ENCODE measurements at regions not wholly inside any gene's neighbourhood (a gene's known extent, or its start where the extent isn't known, plus 50 kb on each side); places are given as distances from the start of the nearest gene placed in this dataset.

- no peak for TF ChIP-seq POLR2A (IDR thresholded peaks at IDR 0.05; ENCODE audit: extremely low read depth, insufficient read length)
- TF ChIP-seq, protein P1, sequence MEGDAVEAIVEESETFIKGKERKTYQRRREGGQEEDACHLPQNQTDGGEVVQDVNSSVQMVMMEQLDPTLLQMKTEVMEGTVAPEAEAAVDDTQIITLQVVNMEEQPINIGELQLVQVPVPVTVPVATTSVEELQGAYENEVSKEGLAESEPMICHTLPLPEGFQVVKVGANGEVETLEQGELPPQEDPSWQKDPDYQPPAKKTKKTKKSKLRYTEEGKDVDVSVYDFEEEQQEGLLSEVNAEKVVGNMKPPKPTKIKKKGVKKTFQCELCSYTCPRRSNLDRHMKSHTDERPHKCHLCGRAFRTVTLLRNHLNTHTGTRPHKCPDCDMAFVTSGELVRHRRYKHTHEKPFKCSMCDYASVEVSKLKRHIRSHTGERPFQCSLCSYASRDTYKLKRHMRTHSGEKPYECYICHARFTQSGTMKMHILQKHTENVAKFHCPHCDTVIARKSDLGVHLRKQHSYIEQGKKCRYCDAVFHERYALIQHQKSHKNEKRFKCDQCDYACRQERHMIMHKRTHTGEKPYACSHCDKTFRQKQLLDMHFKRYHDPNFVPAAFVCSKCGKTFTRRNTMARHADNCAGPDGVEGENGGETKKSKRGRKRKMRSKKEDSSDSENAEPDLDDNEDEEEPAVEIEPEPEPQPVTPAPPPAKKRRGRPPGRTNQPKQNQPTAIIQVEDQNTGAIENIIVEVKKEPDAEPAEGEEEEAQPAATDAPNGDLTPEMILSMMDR (IDR thresholded peaks at IDR 0.05; ENCODE audit: low read depth, low read length), result no peak
- TF ChIP-seq, protein P2, sequence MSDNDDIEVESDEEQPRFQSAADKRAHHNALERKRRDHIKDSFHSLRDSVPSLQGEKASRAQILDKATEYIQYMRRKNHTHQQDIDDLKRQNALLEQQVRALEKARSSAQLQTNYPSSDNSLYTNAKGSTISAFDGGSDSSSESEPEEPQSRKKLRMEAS (IDR thresholded peaks at IDR 0.05; ENCODE audit: low read depth, low read length), result no peak
- no peak for TF ChIP-seq MYC (IDR thresholded peaks at IDR 0.05; ENCODE audit: low read depth, low read length)
These were observed 109.4 kb upstream of the TBCA start for GRCh38 chr5:77885519-77885918.

All from NB4 (cell line).